Bronchial epithelial cell (primary cell): ENCODE measurements at regions not wholly inside any gene's neighbourhood (a gene's known extent, or its start where the extent isn't known, plus 50 kb on each side); places are given as distances from the start of the nearest gene placed in this dataset.

Experiments
- DNase-seq: peaks from one replicate; pipeline ENCODE4 v3.0.0-alpha.2; 2010; ENCODE audit warnings: low read depth
- FAIRE-seq: peaks from 2 replicates; lab custom pipeline; 2011; peaks lifted over from hg19 to GRCh38; lab: Jason Lieb, UNC
- H3K27me3 ChIP-seq: 2 replicates; pipeline ENCODE4 v1.5.1; 2011; ENCODE audit warnings: low read length; ENCODE audit not compliant: control insufficient read depth, insufficient read depth
- H3K36me3 ChIP-seq: 2 replicates; pipeline ENCODE4 v1.5.1; 2011; ENCODE audit warnings: low read length; ENCODE audit not compliant: control insufficient read depth, insufficient read depth
- H3K4me3 ChIP-seq: 2 replicates; pipeline ENCODE4 v1.5.1; 2011; ENCODE audit warnings: mild to moderate bottlenecking, low read depth, low read length, control low read depth
- CTCF ChIP-seq: IDR thresholded peaks from 2 replicates; pipeline ENCODE4 v1.5.1; 2011; ENCODE audit warnings: mild to moderate bottlenecking, moderate library complexity, low read length, control low read depth, inconsistent platforms; ENCODE audit not compliant: insufficient read depth, severe bottlenecking

GRCh38 chr5:128762661-128763306 is 202.5 kb upstream of the SLC27A6 start:
- no peak for DNase-seq
- Histone ChIP-seq H3K36me3 (no peaks in the 10 kb centered on the region), H3K4me3 (no peak overlapping the region), H3K27me3 (no peaks in the 10 kb centered on the region)
- no peak for FAIRE-seq
- TF ChIP-seq CTCF: no peak

GRCh38 chr5:128763321-128763720 is 202.0 kb upstream of the SLC27A6 start:
- no peak for DNase-seq
- FAIRE-seq: no peak
- Histone ChIP-seq H3K36me3 (no peaks in the 10 kb centered on the region), H3K4me3 (no peak overlapping the region), H3K27me3 (no peaks in the 10 kb centered on the region)
- no peak for TF ChIP-seq CTCF

- DNase-seq (no peak), FAIRE-seq (no peak)
- Histone ChIP-seq H3K36me3 (no peaks in the 10 kb centered on the region), H3K4me3 (no peak overlapping the region), H3K27me3 (no peaks in the 10 kb centered on the region)
- TF ChIP-seq CTCF: no peak
These were observed 200.5 kb upstream of the SLC27A6 start for GRCh38 chr5:128764601-128765310.

- Histone ChIP-seq H3K4me3 (no peak overlapping the region), H3K36me3 (no peaks in the 10 kb centered on the region), H3K27me3 (no peaks in the 10 kb centered on the region)
- no peak for TF ChIP-seq CTCF
- no peak for DNase-seq
- FAIRE-seq: no peak
These were observed 199.7 kb upstream of the SLC27A6 start for GRCh38 chr5:128765448-128766061.

- no peak for DNase-seq
- no peak overlapping the region for H3K4me3 ChIP-seq
- no peak for FAIRE-seq
- TF ChIP-seq CTCF: no peak
- H3K36me3 ChIP-seq: no peaks in the 10 kb centered on the region
- H3K27me3 ChIP-seq: no peaks in the 10 kb centered on the region
These were observed 198.9 kb upstream of the SLC27A6 start for GRCh38 chr5:128766406-128766805.
